ENCODE measurements at regions not wholly inside any gene's neighbourhood (a gene's known extent, or its start where the extent isn't known, plus 50 kb on each side); places are given as distances from the start of the nearest gene placed in this dataset.

GRCh38 chr11:98967005-98967404 is 53.7 kb upstream of the CNTN5 start:
- DNase-seq (ENCODE audit: insufficient read length, low spot score), result no peak
- no peak for FAIRE-seq

More at GRCh38 chr11:98967005-98967404, 53.7 kb upstream of the CNTN5 start:
- TF ChIP-seq POLR2AphosphoS5 (IDR thresholded peaks at IDR 0.05; ENCODE audit: low read depth, low read length), result no peak
- TF ChIP-seq POU2F2 (IDR thresholded peaks at IDR 0.05; ENCODE audit: low read depth, low read length), result no peak
- TF ChIP-seq TAF1 (IDR thresholded peaks at IDR 0.05; ENCODE audit: low read depth, low read length), result no peak
- TF ChIP-seq SPI1 (IDR thresholded peaks at IDR 0.05; ENCODE audit: low read depth, low read length), result no peak
- TF ChIP-seq POLR2A (IDR thresholded peaks at IDR 0.05; ENCODE audit: low read depth, low read length), result no peak
- TF ChIP-seq PAX5 (IDR thresholded peaks at IDR 0.05; ENCODE audit: insufficient read depth, low read length, severe bottlenecking), result no peak

Measured in GM12891 (cell line).